HepG2 (cell line): ENCODE measurements at regions not wholly inside any gene's neighbourhood (a gene's known extent, or its start where the extent isn't known, plus 50 kb on each side); places are given as distances from the start of the nearest gene placed in this dataset.

Experiments used
- ATAC-seq: fragments of 200-7000 bp; cut with Tn5 transposase; 3 replicates; pipeline ENCODE4 v1.9.1; 2020; ENCODE audit warnings: mild to moderate bottlenecking, moderate library complexity
- BruUV-seq: library from RNA; stranded (reverse); fragments of 400-500 nt; replicated peaks from 2 replicates; lab custom pipeline; 2021; lab: Mats Ljungman, UMichigan
- CTCF ChIA-PET: fragments of 300-600 bp; formaldehyde crosslinking; extraction: SDS; loops from one replicate; lab custom pipeline; 2021; ENCODE audit warnings: low total read pairs, inconsistent platforms, low intra/inter-chr PET ratio; lab: Yijun Ruan, JAX
- POLR2A ChIA-PET: fragments of 350-600 bp; sonication (Branson Sonifier 250); formaldehyde crosslinking; loops from one replicate; lab custom pipeline; 2020; ENCODE audit warnings: antibody characterized with exemption, inconsistent platforms; lab: Yijun Ruan, JAX
- DNase-seq: peaks from one replicate; pipeline ENCODE4 v3.0.0-alpha.2; 2015; ENCODE audit warnings: low spot score
- FAIRE-seq: peaks from 3 replicates; lab custom pipeline; 2011; peaks lifted over from hg19 to GRCh38; lab: Jason Lieb, UNC
- H2AFZ ChIP-seq: one replicate; pipeline ENCODE4 v1.6.1; 2011; ENCODE audit warnings: low read length, inconsistent platforms
- H3K27ac ChIP-seq: fragments of 300-600 bp; 3 replicates; pipeline ENCODE4 v1.8.0; 2011; ENCODE audit warnings: mixed run types, mild to moderate bottlenecking, mixed read lengths, low read length, inconsistent platforms; ENCODE audit not compliant: insufficient read depth; ENCODE audit errors: extremely low read length
- H3K27me3 ChIP-seq, 2 experiments: fragments of 200-600 bp in 1 of 2; 2 replicates in 1 of 2; 3 replicates in 1 of 2; pipeline versions ENCODE4 v1.6.0 to v1.8.0; 2011; ENCODE audit warnings: low read length in 2 of 2, mild to moderate bottlenecking in 2 of 2, moderate library complexity in 2 of 2, inconsistent platforms in 1 of 2; ENCODE audit not compliant: insufficient read depth in 2 of 2, control insufficient read depth in 1 of 2
- H3K36me3 ChIP-seq, 2 experiments: fragments of 200-600 bp in 1 of 2; replicated peaks in 1 of 2; 2 replicates in 1 of 2; 3 replicates in 1 of 2; pipeline versions ENCODE4 v1.5.1 to v1.8.0; 2011; ENCODE audit warnings: low read length in 2 of 2, inconsistent platforms in 1 of 2; ENCODE audit not compliant: insufficient read depth in 2 of 2, control insufficient read depth in 1 of 2
- H3K4me1 ChIP-seq: 2 replicates; pipeline ENCODE4 v1.5.1; 2012; ENCODE audit warnings: low read length, inconsistent platforms; ENCODE audit not compliant: insufficient read depth
- H3K4me2 ChIP-seq: 2 replicates; pipeline ENCODE4 v1.6.0; 2011; ENCODE audit warnings: low read depth, low read length, inconsistent platforms
- H3K4me3 ChIP-seq, 3 experiments: fragments of 200-600 bp in 1 of 3; sonication (generic), shearing (Covaris generic) in 1 of 3; replicated peaks in 1 of 3; 2 replicates each; pipeline ENCODE4 v1.5.1; 2011 to 2016; ENCODE audit warnings: low read length in 3 of 3, inconsistent platforms in 2 of 3, low read depth in 2 of 3, mild to moderate bottlenecking in 2 of 3, control low read depth in 1 of 3, mixed read lengths in 1 of 3; ENCODE audit not compliant: insufficient read depth in 1 of 3
- H3K79me2 ChIP-seq: one replicate; pipeline ENCODE4 v1.6.1; 2011; ENCODE audit warnings: low read length, inconsistent platforms; ENCODE audit not compliant: insufficient read depth
- H3K9ac ChIP-seq: 2 replicates; pipeline ENCODE4 v1.6.0; 2011; ENCODE audit warnings: mild to moderate bottlenecking, low read depth, low read length, inconsistent platforms; ENCODE audit not compliant: insufficient read depth
- H3K9me3 ChIP-seq: 2 replicates; pipeline ENCODE4 v1.5.1; 2012; ENCODE audit warnings: mild to moderate bottlenecking, low read length
- H4K20me1 ChIP-seq: 2 replicates; pipeline ENCODE4 v1.6.0; 2011; ENCODE audit warnings: inconsistent platforms, mild to moderate bottlenecking, low read length, moderate library complexity; ENCODE audit not compliant: insufficient read depth
- CSRNP1 ChIP-seq: sonication (generic); formaldehyde crosslinking; IDR thresholded peaks from 2 replicates; pipeline ENCODE4 v1.8.1; 2023; ENCODE audit warnings: mild to moderate bottlenecking, missing genetic modification reagents
- KDM5A ChIP-seq: fragments of 200-600 bp; sonication (generic); IDR thresholded peaks from 2 replicates; pipeline ENCODE4 v1.7.0; 2018; ENCODE audit warnings: antibody characterized with exemption, mild to moderate bottlenecking, low read length, borderline replicate concordance
- NFKB2 ChIP-seq: sonication (generic); formaldehyde crosslinking; IDR thresholded peaks from 2 replicates; pipeline ENCODE4 v1.4.0; 2020; ENCODE audit warnings: missing genetic modification reagents, borderline replicate concordance
- NFYB ChIP-seq: sonication (generic); formaldehyde crosslinking; IDR thresholded peaks from 2 replicates; pipeline ENCODE4 v1.4.0; 2020; ENCODE audit warnings: missing genetic modification reagents
- RBM22 ChIP-seq: fragments of 200-400 bp; formaldehyde crosslinking; optimal IDR thresholded peaks from 2 replicates; pipeline ENCODE3; 2017; ENCODE audit warnings: mild to moderate bottlenecking, low read length, moderate library complexity
- RNF2 ChIP-seq: fragments of 450-650 bp; conservative IDR thresholded peaks from 2 replicates; pipeline ENCODE4 v1.6.1; 2016; ENCODE audit warnings: low read depth
- SOX13 ChIP-seq, 3 experiments: fragments of 450-650 bp in 1 of 3; sonication (generic) in 1 of 3; formaldehyde crosslinking in 1 of 3; IDR thresholded peaks in 2 of 3; conservative IDR thresholded peaks in 1 of 3; 2 replicates each; pipeline versions ENCODE4 v1.5.0 to v1.6.1; 2016 to 2020; ENCODE audit warnings: antibody characterized with exemption in 1 of 3, mild to moderate bottlenecking in 1 of 3, missing compliant biosample characterization in 1 of 3, missing genetic modification reagents in 1 of 3, moderate library complexity in 1 of 3
- SRSF9 ChIP-seq: fragments of 200-400 bp; formaldehyde crosslinking; IDR thresholded peaks from 2 replicates; pipeline ENCODE4 v1.6.1; 2018; ENCODE audit warnings: borderline replicate concordance, mild to moderate bottlenecking, low read depth, low read length; ENCODE audit not compliant: insufficient read depth, poor library complexity, severe bottlenecking
- TEAD2 ChIP-seq: sonication (generic); formaldehyde crosslinking; IDR thresholded peaks from 2 replicates; pipeline ENCODE4 v1.9.0; 2021; ENCODE audit warnings: missing genetic modification reagents
- TRIM22 ChIP-seq: fragments of 450-650 bp; IDR thresholded peaks from 2 replicates; pipeline ENCODE4 v1.6.1; 2017
- ZNF282 ChIP-seq: fragments of 450-650 bp; IDR thresholded peaks from 2 replicates; pipeline ENCODE4 v1.6.1; 2018; ENCODE audit not compliant: partially characterized antibody
- ZNF44 ChIP-seq: sonication (generic); formaldehyde crosslinking; IDR thresholded peaks from 2 replicates; pipeline ENCODE4 v1.5.1; 2020; ENCODE audit warnings: mild to moderate bottlenecking, missing genetic modification reagents
- ZNF784 ChIP-seq: sonication (generic); formaldehyde crosslinking; IDR thresholded peaks from 2 replicates; pipeline ENCODE4 v1.5.1; 2020; ENCODE audit warnings: missing genetic modification reagents, mild to moderate bottlenecking, borderline replicate concordance
- ZSCAN12 ChIP-seq: sonication (generic); formaldehyde crosslinking; IDR thresholded peaks from 2 replicates; pipeline ENCODE4 v1.9.0; 2021; ENCODE audit warnings: mild to moderate bottlenecking, missing genetic modification reagents
- WGBS: methylation state at CpG from one replicate; pipeline ENCODE4 v1.1.6; 2017; ENCODE audit warnings: low lambda C conversion rate; 5-methylcytosine and 5-hydroxymethylcytosine counted together
- in situ Hi-C: cut with HindIII; loops from 2 replicates; pipeline ENCODE4 v1.10.0; 2017; ENCODE audit warnings: low pct_unique_long_range_greater_than_20kb; ENCODE audit not compliant: extremely low pct_ligation_motif_present
- intact Hi-C: fragments of 100-400 bp; cut with micrococcal nuclease; formaldehyde crosslinking; loops from one replicate; pipeline ENCODE4 v1.10.0; 2022; ENCODE audit not compliant: unreplicated experiment

GRCh38 chr13:85386424-85386823 is 412.8 kb downstream of the SLITRK6 start:
- Histone ChIP-seq H3K9me3 (no peaks in the 10 kb centered on the region), H2AFZ (no peak overlapping the region), H3K27me3 (no peaks in the 10 kb centered on the region), H3K4me2 (no peak overlapping the region), H3K79me2 (no peaks in the 10 kb centered on the region), H3K27ac (no peak overlapping the region), H3K4me1 (no peaks in the 10 kb centered on the region), H4K20me1 (no peaks in the 10 kb centered on the region)
- DNase-seq (peak; percentile 39), FAIRE-seq (no peak)
- POLR2A ChIA-PET = no interaction called here
- intact Hi-C loops = no loop called here
- BruUV-seq = no TSS peak
- in situ Hi-C loops = no loop called here
- no peak for TF ChIP-seq TEAD2 (CRISPR knock-in tag)
- no peak for TF ChIP-seq SOX13 (IDR thresholded peaks at IDR 0.05)
- peak in 1 of 2 experiments; percentile 44; a peak in 1 of 4 replicates for TF ChIP-seq SOX13 (CRISPR knock-in tag; conservative IDR thresholded peaks at IDR 0.05 in 1 of 2, IDR thresholded peaks at IDR 0.05 in 1 of 2)
- TF ChIP-seq, all 625 proteins: peak for 1
- CTCF ChIA-PET = no interaction called here
- no peak; the same call in 2 of the 3 replicates for ATAC-seq
- whole genome bisulfite sequencing = 4% methylated on average over 3 of the region's 3 CpGs
- Histone ChIP-seq H3K4me3 (no peak overlapping the region), H3K36me3 (no peaks in the 10 kb centered on the region), H3K9ac (no peak overlapping the region)

GRCh38 chr13:85383291-85383690 is 415.9 kb downstream of the SLITRK6 start:
- H3K27ac ChIP-seq = no peak overlapping the region
- ATAC-seq = no peak
- no peaks in the 10 kb centered on the region for H3K79me2 ChIP-seq
- 100% methylated on average over 1 of the region's 1 CpG for WGBS
- H2AFZ ChIP-seq = no peak overlapping the region
- no peaks in the 10 kb centered on the region for H3K36me3 ChIP-seq
- intact Hi-C loops (no loop called here), in situ Hi-C loops (no loop called here)
- no peak for DNase-seq
- no peaks in the 10 kb centered on the region for H3K9me3 ChIP-seq
- FAIRE-seq = no peak
- no peaks in the 10 kb centered on the region for H3K4me1 ChIP-seq
- no peak overlapping the region for H3K4me3 ChIP-seq
- H3K27me3 ChIP-seq = no peaks in the 10 kb centered on the region
- CTCF ChIA-PET = no interaction called here
- TF ChIP-seq NFYB (CRISPR knock-in tag) (no peak), SOX13 (IDR thresholded peaks at IDR 0.05) (no peak), SOX13 (CRISPR knock-in tag; conservative IDR thresholded peaks at IDR 0.05 in 1 of 2, IDR thresholded peaks at IDR 0.05 in 1 of 2) (no peak), ZNF784 (CRISPR knock-in tag) (no peak), SRSF9 (no peak), KDM5A (no peak), RBM22 (no peak), TRIM22 (no peak), RNF2 (no peak), ZNF44 (no peak), NFKB2 (CRISPR knock-in tag) (no peak), ZSCAN12 (no peak), CSRNP1 (CRISPR knock-in tag) (no peak), ZNF282 (no peak)
- no peaks in the 10 kb centered on the region for H4K20me1 ChIP-seq
- POLR2A ChIA-PET = no interaction called here
- H3K9ac ChIP-seq = no peak overlapping the region
- no TSS peak for BruUV-seq
- H3K4me2 ChIP-seq = no peak overlapping the region
